ENCODE measurements at regions not wholly inside any gene's neighbourhood (a gene's known extent, or its start where the extent isn't known, plus 50 kb on each side); places are given as distances from the start of the nearest gene placed in this dataset.

GRCh38 chr13:44022196-44022595 lies 142.5 kb downstream of the LACC1 start:
- no peak for DNase-seq (ENCODE audit: low spot score)

DNA sequence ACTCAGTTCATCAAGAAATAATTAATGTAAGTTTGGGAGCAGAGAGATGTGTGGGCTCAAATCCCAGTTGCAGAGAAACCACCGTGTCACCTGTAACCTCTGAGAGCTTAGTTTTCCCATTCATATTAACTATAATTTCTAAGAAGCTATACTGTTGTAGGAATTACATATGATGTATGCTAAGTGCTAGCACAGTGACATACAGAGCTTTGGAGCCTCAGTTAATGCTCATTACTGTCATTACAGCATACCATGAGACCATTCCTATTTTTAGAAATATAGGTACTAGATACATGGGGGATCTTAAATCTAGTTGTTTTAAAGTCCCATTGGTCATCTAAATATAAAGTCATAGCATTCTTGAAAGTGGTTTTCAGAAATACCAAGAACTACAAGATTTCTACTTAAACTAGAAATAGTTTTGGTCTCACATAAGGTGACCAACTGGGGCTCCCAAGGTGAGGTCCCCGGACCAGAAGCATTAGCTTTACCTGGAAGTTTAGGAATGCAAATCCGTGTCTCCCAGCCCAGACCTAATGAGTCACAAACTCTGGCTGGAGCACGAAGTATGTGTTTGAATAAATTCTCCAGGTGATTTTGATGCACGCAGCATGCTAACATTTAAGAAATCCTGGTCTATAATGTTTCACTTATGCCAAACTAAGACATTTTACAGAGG lies 144.6 kb downstream of the LACC1 start:
- no peak for DNase-seq (ENCODE audit: low spot score)

- no peak for DNase-seq (ENCODE audit: low spot score)
Measured at GRCh38 chr13:44024846-44025195, 145.1 kb downstream of the LACC1 start.

DNA sequence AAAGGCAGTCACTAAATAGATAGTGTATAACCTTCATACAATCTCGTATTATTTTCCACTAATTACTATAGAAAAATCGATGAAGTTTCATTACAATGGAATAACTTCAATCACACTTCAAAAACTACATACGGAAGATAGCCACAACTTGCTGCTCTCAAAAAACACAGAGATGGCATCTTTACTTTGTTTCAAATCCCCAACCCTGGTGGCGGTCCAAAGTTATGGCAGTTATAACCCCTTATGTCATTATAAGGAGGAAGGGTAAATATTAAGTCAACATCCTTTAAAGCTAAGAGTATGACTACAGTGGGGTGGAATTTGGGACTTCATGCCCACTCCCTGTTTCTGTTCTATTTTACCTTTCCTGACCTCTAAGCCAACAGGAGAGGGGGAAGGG lies 146.5 kb downstream of the LACC1 start:
- DNase-seq (ENCODE audit: low spot score): no peak

GRCh38 chr13:44028734-44029133 lies 149.0 kb downstream of the LACC1 start:
- DNase-seq (ENCODE audit: low spot score): no peak

GRCh38 chr13:44030615-44031014 lies 150.9 kb downstream of the LACC1 start:
- DNase-seq (ENCODE audit: low spot score): no peak

DNA sequence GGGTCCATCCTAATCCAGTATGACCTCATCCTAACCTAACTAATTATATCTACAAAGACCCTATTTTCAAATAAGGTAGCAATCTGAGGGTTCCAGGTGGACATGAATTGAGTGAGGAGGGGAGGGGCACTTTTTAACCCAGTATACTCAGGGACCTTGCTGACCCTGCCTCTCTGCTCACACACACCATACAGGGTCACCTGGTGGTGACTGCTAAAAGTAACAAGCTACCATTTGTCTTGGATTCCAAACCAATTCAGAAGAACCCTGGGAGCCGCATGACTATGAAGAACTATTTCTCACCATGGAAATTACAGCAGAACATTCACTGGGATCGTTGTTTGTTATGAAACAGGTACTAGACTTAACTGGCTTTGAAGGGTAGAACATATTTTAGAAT lies 151.9 kb downstream of the LACC1 start:
- no peak for DNase-seq (ENCODE audit: low spot score)

- DNase-seq (ENCODE audit: low spot score): no peak
Measured at GRCh38 chr13:44032802-44033201, 153.1 kb downstream of the LACC1 start.

DNA sequence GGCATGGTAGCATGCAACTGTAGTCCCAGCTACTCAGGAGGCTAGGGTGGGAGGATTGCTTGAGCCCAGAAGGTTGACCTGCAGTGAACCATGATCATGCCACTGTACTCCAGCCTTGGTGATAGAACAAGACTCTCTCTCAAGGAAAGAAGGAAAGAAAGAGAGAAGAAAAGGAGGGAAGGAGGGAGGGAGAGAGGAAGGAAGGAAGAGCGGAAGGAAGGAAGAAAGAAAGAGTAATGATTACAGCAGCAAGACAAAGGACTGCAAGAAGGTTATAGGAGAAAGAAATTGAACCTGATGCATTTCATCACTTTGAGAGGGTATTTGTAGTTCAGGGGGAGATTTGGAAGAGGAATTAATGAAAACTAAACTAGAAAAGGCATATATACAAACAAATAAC lies 155.7 kb downstream of the LACC1 start:
- no peak for DNase-seq (ENCODE audit: low spot score)

GRCh38 chr13:44040070-44040817 lies 160.5 kb downstream of the LACC1 start:
- no peak for DNase-seq (ENCODE audit: low spot score)

GRCh38 chr13:44040818-44041100 lies 161.1 kb downstream of the LACC1 start:
- no peak for DNase-seq (ENCODE audit: low spot score)

DNA sequence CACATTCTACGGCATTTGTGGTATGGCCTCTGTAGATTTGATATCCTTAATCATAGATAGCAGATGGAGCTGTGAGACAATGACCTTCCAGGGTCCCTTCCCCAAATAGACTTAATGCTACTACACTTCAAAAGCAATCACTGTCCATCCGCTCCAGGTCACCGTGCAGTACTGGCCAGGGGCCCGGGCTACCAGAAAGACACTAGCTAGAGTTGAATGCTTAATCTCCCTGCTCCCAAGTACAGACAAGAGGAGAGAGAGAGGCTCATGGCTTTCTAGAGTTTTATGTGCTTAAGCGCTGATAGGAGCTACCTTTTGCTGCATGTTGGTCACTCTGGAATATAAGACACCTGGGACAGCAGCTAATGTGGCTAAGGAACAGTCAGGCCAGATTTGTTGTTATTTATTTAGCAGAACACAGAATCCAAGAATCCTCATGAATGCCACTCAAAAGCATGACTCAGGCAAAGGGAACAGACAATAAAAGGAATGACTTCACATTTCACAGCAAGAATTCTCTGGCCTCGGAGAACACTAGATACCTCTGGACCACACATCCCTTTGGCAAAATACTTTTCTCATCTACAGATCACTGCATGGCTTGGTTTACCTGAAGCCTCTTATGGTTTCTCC lies 165.0 kb downstream of the LACC1 start:
- DNase-seq (ENCODE audit: low spot score): no peak

GRCh38 chr13:44045180-44045562 lies 165.5 kb downstream of the LACC1 start:
- no peak for DNase-seq (ENCODE audit: low spot score)

DNA sequence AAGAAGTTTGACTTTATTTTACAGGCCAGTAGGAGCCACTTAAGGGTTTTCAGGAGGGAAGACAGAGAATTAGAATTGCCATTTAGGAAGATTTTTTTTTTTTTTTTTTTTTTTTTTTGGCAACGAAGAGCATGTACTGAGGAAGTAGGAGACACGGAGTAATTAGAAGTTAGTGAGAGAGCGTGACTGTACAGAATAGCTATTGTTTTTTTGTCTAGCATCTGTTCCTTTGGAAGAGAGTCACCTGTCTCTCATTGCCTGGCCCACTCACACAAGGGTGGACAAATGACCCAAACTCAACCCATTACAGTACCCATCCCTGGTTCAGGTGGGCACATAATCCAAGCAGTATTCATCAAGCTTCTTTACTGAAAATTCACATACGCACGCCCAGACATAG lies 166.7 kb downstream of the LACC1 start:
- no peak for DNase-seq (ENCODE audit: low spot score)

GRCh38 chr13:44048326-44048725 lies 168.6 kb downstream of the LACC1 start:
- DNase-seq (ENCODE audit: low spot score): no peak

- DNase-seq (ENCODE audit: low spot score): no peak
Measured at GRCh38 chr13:44049081-44049945, 169.6 kb downstream of the LACC1 start.

- DNase-seq (ENCODE audit: low spot score): peak; percentile 28
Measured at GRCh38 chr13:44050450-44051063, 170.9 kb downstream of the LACC1 start.

DNA sequence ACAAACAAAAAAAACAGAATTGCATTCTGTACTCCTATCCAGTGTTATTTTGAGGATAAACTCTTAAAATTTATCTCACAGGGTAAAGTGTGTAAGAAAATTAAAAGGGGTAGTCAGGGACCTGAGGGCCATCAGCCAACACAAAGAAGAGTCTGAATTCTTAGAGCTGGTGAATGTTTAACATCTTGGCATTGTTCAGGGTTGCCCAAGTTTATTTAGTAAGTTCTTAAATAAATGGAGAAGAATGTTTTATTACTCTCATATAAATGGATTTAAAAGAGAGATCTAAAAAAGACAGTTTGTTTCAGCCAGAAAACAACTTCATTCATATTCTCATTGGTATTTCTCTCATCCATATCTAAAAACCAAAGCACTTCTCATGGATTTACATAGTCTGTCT lies 171.7 kb downstream of the LACC1 start:
- no peak for DNase-seq (ENCODE audit: low spot score)

GRCh38 chr13:44051918-44052675 lies 172.4 kb downstream of the LACC1 start:
- no peak for DNase-seq (ENCODE audit: low spot score)

GRCh38 chr13:44052780-44053184 lies 173.1 kb downstream of the LACC1 start:
- no peak for DNase-seq (ENCODE audit: low spot score)

- DNase-seq (ENCODE audit: low spot score): no peak
Measured at GRCh38 chr13:44053208-44053607, 173.5 kb downstream of the LACC1 start.

DNA sequence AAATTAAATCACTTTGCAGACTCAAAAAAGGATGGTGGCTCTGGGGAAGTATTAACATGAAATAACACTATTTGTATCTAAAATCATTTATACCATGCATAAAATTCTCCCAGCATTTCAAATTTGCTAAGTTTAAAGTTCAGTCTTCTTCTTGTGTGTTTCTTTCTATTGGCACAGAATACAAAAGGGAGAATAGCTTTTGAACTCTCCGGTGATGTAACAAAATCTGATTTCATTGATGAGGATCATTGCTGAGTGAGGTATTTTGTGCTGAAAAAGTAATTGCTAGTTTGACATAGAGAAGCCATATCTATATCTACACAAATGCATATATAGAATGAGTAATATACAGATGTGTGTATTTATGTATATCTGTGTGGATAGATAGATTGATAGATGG lies 174.8 kb downstream of the LACC1 start:
- no peak for DNase-seq (ENCODE audit: low spot score)

Measured in hematopoietic multipotent progenitor cell treated with erythropoietin and hydrocortisone succinate and interleukin-3 and kit ligand, for 15 days (in vitro differentiated cells).